ENCODE measurements at regions not wholly inside any gene's neighbourhood (a gene's known extent, or its start where the extent isn't known, plus 50 kb on each side); places are given as distances from the start of the nearest gene placed in this dataset.

DNA sequence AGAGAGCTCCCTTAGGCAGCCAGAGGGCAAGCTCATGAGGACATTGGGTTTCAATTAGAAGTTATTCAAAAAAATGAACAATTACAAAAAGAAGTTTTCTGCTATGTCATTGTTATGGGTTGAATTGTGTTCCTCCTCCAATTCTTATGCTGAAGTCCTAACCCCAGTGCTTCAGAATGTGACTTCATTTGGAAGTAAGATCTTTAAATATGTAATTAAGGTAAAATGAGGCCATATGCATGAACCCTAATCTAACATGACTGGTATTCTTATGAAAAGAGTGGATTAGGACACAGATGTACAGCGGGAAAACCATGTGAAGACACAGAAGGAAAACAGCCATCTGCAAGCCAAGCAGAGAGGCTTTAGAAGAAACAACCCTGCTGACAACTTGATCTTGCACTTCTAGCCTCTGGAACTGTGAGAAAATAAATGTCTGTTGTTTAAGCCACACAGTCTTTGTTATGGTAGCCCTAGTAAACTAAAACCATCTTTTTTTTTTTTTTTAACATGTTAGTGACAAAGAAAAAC is 929.6 kb downstream of the EPHA3 start:
- H3K4me3 ChIP-seq (ENCODE audit: low read depth, poor library complexity, severe bottlenecking) = no peak overlapping the region
- no peak for DNase-seq (ENCODE audit: low spot score in 2 of 2)
- TF ChIP-seq, protein P1, sequence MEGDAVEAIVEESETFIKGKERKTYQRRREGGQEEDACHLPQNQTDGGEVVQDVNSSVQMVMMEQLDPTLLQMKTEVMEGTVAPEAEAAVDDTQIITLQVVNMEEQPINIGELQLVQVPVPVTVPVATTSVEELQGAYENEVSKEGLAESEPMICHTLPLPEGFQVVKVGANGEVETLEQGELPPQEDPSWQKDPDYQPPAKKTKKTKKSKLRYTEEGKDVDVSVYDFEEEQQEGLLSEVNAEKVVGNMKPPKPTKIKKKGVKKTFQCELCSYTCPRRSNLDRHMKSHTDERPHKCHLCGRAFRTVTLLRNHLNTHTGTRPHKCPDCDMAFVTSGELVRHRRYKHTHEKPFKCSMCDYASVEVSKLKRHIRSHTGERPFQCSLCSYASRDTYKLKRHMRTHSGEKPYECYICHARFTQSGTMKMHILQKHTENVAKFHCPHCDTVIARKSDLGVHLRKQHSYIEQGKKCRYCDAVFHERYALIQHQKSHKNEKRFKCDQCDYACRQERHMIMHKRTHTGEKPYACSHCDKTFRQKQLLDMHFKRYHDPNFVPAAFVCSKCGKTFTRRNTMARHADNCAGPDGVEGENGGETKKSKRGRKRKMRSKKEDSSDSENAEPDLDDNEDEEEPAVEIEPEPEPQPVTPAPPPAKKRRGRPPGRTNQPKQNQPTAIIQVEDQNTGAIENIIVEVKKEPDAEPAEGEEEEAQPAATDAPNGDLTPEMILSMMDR (IDR thresholded peaks at IDR 0.05) = no peak
- no peak for TF ChIP-seq POLR2A (IDR thresholded peaks at IDR 0.05)
- intact Hi-C loops (cut with DNase I; ENCODE audit: low total_unique reads) = no loop called here
- 70 to 79% methylated on average over 1 of the region's 1 CpG for WGBS, 2 donors

DNA sequence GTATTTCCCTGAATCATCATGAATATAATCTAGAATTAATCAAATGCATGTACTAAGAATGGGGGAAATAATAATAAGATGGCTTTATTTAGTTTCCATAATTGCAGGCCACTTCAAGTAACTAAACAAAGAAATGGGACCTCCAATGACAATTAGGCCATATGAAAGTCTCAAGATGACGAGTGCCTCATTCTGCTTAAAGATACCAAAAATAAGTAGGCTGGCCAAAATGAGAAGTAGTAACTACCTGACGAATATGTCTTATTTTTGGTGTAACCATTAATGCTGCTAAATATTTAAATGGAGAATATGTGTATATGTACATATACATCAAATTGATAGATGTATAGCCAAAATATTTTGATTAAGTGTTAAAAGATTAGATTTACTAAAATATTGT is 932.6 kb downstream of the EPHA3 start:
- intact Hi-C loops (cut with DNase I; ENCODE audit: low total_unique reads) = no loop called here
- TF ChIP-seq POLR2A (IDR thresholded peaks at IDR 0.05) = no peak
- DNase-seq (ENCODE audit: low spot score in 2 of 2) = no peak
- H3K4me3 ChIP-seq (ENCODE audit: low read depth, poor library complexity, severe bottlenecking) = no peak overlapping the region
- WGBS, 2 donors = 78 to 89% methylated on average over 2 of the region's 2 CpGs

DNA sequence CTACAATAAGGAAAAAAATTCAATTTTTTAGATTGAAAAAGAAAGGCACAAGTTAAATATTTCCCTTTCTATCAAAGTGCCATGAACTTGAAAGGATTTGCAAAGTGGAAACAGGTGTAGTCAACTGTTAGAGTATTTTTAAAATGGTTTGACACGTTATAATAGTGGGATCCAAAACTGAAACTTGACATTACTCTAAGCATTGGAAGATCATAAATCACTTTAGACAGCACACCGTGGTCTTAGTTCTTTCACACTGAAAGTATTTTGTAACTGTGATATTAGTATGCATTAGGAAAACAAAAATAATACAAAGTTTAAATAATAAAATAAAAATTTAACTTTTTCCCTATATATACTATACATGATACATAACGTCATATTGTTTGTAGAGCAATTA is 933.1 kb downstream of the EPHA3 start:
- 31 to 36% methylated on average over 3 of the region's 3 CpGs for WGBS, 2 donors
- no peak for DNase-seq (ENCODE audit: low spot score in 2 of 2)
- intact Hi-C loops (cut with DNase I; ENCODE audit: low total_unique reads) = no loop called here
- H3K4me3 ChIP-seq (ENCODE audit: low read depth, poor library complexity, severe bottlenecking) = no peak overlapping the region
- no peak for TF ChIP-seq POLR2A (IDR thresholded peaks at IDR 0.05)
- TF ChIP-seq, protein P1 (IDR thresholded peaks at IDR 0.05) = no peak

DNA sequence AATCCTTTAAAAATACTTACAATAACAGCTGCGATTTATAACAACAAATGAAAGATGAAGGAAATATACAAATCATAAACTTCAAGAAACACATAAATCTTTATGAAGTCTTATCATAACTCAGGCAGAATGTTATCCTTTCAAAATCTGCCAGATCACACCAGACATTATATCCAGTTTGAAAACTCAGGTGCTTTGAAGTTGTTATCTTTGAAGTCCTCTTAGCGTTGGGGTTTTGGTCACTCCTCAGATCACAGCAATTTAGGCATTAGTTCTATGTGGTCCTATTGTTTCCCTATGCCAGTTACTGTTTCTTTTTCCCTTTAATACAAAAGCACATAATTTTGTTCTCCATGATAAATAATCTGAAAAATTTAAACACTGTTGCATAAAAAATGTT is 934.6 kb downstream of the EPHA3 start:
- DNase-seq (ENCODE audit: low spot score in 2 of 2) = no peak
- WGBS, 2 donors = 27 to 46% methylated on average over 2 of the region's 2 CpGs
- H3K4me3 ChIP-seq (ENCODE audit: low read depth, poor library complexity, severe bottlenecking) = no peak overlapping the region
- TF ChIP-seq, protein P1 (IDR thresholded peaks at IDR 0.05) = no peak
- no peak for TF ChIP-seq POLR2A (IDR thresholded peaks at IDR 0.05)
- intact Hi-C loops (cut with DNase I; ENCODE audit: low total_unique reads) = no loop called here

DNA sequence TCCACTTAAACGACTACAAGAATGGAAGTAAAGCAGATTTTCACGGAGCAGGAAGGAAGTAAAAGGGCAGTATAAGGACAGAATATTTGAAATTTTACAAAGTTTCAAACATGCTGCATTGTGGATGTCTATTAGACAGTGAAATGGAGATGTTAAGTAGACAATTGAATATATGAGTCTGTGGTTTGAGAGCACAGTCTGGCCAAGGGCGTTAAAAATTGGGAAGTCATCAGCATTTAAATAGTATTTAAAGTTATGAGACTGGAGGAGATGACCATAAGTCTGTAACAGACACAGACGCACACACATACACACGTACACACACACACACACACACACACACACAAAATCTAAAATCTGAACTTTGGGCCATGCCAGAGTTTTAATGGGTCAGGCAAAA is 935.9 kb downstream of the EPHA3 start:
- TF ChIP-seq, protein P1 (IDR thresholded peaks at IDR 0.05) = no peak
- TF ChIP-seq POLR2A (IDR thresholded peaks at IDR 0.05) = no peak
- DNase-seq (ENCODE audit: low spot score in 2 of 2) = no peak
- no peak overlapping the region for H3K4me3 ChIP-seq (ENCODE audit: low read depth, poor library complexity, severe bottlenecking)
- intact Hi-C loops (cut with DNase I; ENCODE audit: low total_unique reads) = no loop called here
- WGBS, 2 donors = 74 to 78% methylated on average over 5 of the region's 5 CpGs

DNA sequence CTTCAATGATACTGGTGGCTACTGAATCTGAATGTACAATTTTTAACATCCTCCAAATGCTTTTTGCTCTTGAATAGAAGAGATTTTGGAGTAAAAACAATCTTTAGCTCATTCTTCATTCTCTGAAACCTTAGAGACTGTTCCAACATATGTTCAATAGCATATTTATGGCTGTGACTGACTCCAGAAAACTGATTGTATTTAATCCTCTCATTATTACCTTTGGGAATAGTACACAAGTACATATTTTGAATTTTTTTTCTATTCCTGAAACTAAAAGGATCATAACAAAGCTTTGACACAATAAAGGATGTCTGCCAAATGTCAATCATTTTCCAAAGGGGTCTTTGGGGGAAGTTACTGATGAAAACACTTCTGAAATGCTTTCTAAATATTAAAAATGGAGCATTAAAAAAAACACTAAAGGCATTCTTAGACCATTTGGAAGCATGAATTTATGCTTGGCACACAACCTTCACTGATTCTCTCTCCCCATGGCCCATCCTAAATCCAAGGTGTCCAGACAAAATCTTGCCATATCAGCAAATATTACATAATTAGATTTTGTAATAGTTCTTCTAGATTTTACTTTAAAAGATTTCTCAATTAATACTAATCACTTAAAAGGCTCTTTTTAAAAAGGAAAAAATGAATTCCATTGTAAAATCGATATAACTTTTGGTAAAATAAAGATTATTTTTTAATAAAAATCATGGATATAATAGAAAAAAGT is 936.8 kb downstream of the EPHA3 start:
- no peak for TF ChIP-seq POLR2A (IDR thresholded peaks at IDR 0.05)
- TF ChIP-seq, protein P1 (IDR thresholded peaks at IDR 0.05) = no peak
- DNase-seq (ENCODE audit: low spot score in 2 of 2) = no peak

More for the DNA sequence above, 936.8 kb downstream of the EPHA3 start:
- H3K4me3 ChIP-seq (ENCODE audit: low read depth, poor library complexity, severe bottlenecking) = no peak overlapping the region
- intact Hi-C loops (cut with DNase I; ENCODE audit: low total_unique reads) = no loop called here
- 85 to 88% methylated on average over 1 of the region's 1 CpG for WGBS, 2 donors
